OCI-LY7 (cell line): ENCODE measurements at regions not wholly inside any gene's neighbourhood (a gene's known extent, or its start where the extent isn't known, plus 50 kb on each side); places are given as distances from the start of the nearest gene placed in this dataset.

Source experiments
- BruUV-seq: library from RNA; stranded (reverse); fragments of 400-500 nt; replicated peaks from 2 replicates; lab custom pipeline; 2021; lab: Mats Ljungman, UMichigan
- CTCF ChIA-PET: fragments of 300-600 bp; sonication (Branson Sonifier 250); formaldehyde crosslinking; loops from one replicate; lab custom pipeline; 2022; ENCODE audit warnings: antibody characterized with exemption; ENCODE audit not compliant: unreplicated experiment; lab: Charles Lee
- POLR2A ChIA-PET: fragments of 300-600 bp; sonication (Branson Sonifier 250); formaldehyde crosslinking; loops from one replicate; lab custom pipeline; 2022; ENCODE audit warnings: antibody characterized with exemption; lab: Charles Lee
- DNase-seq: peaks from one replicate; pipeline ENCODE4 v3.0.0-alpha.2; 2015; ENCODE audit warnings: low spot score
- H2AFZ ChIP-seq: fragments of 200-600 bp; sonication (generic), shearing (Covaris generic); 2 replicates; pipeline ENCODE4 v1.6.1; 2014; ENCODE audit warnings: mild to moderate bottlenecking, antibody characterized with exemption, low read length, moderate library complexity
- H3K27ac ChIP-seq: fragments of 200-600 bp; sonication (generic); 2 replicates; pipeline ENCODE4 v1.5.1; 2014; ENCODE audit warnings: mixed run types, low read depth, mild to moderate bottlenecking, moderate library complexity, low read length, inconsistent platforms; ENCODE audit not compliant: poor library complexity, severe bottlenecking
- H3K36me3 ChIP-seq: fragments of 200-600 bp; sonication (generic); 2 replicates; pipeline ENCODE4 v1.6.1; 2014; ENCODE audit warnings: mild to moderate bottlenecking, antibody characterized with exemption, low read length, moderate library complexity, mixed read lengths; ENCODE audit not compliant: insufficient read depth
- H3K4me1 ChIP-seq: fragments of 200-600 bp; sonication (generic); 2 replicates; pipeline ENCODE4 v1.5.1; 2014; ENCODE audit warnings: mild to moderate bottlenecking, low read length; ENCODE audit not compliant: insufficient read depth, poor library complexity, severe bottlenecking
- H3K4me2 ChIP-seq: fragments of 200-600 bp; sonication (generic); 2 replicates; pipeline ENCODE4 v1.6.1; 2014; ENCODE audit warnings: mild to moderate bottlenecking, low read length
- H3K4me3 ChIP-seq: fragments of 200-600 bp; sonication (generic); 2 replicates; pipeline ENCODE4 v1.5.1; 2014; ENCODE audit warnings: mild to moderate bottlenecking, low read depth, low read length; ENCODE audit not compliant: poor library complexity, severe bottlenecking
- H3K79me2 ChIP-seq: fragments of 200-600 bp; sonication (generic); 2 replicates; pipeline ENCODE4 v1.6.1; 2016; ENCODE audit warnings: low read depth, mild to moderate bottlenecking, low read length, moderate library complexity, mixed read lengths; ENCODE audit not compliant: insufficient read depth
- H3K9me2 ChIP-seq: fragments of 200-600 bp; sonication (generic); 2 replicates; pipeline ENCODE4 v1.6.1; 2016; ENCODE audit warnings: mild to moderate bottlenecking, low read length, mixed read lengths; ENCODE audit not compliant: insufficient read depth
- H3K9me3 ChIP-seq: fragments of 200-600 bp; sonication (generic); 2 replicates; pipeline ENCODE4 v1.6.1; 2014; ENCODE audit warnings: mild to moderate bottlenecking, mixed run types, low read length, mixed read lengths
- H4K20me1 ChIP-seq: fragments of 200-600 bp; sonication (generic); 2 replicates; pipeline ENCODE4 v1.6.1; 2014; ENCODE audit warnings: mild to moderate bottlenecking, antibody characterized with exemption, low read length, moderate library complexity, mixed read lengths; ENCODE audit not compliant: insufficient read depth
- EZH2phosphoT487 ChIP-seq: fragments of 200-600 bp; sonication (generic); IDR thresholded peaks from 2 replicates; pipeline ENCODE4 v1.6.1; 2018; ENCODE audit warnings: low read depth, borderline replicate concordance, mild to moderate bottlenecking, mixed run types, antibody characterized with exemption, low read length, moderate library complexity, mixed read lengths
- intact Hi-C: fragments of 100-400 bp; cut with micrococcal nuclease; formaldehyde crosslinking; loops from one replicate; pipeline ENCODE4 v1.10.0; 2022; ENCODE audit not compliant: unreplicated experiment
- TF ChIP-seq, protein P1 (sequence below): fragments of 200-600 bp; sonication (generic); conservative IDR thresholded peaks from 2 replicates; pipeline ENCODE4 v1.5.1; 2014; ENCODE audit warnings: mild to moderate bottlenecking, antibody characterized with exemption, low read length, moderate library complexity, mixed read lengths

DNA sequence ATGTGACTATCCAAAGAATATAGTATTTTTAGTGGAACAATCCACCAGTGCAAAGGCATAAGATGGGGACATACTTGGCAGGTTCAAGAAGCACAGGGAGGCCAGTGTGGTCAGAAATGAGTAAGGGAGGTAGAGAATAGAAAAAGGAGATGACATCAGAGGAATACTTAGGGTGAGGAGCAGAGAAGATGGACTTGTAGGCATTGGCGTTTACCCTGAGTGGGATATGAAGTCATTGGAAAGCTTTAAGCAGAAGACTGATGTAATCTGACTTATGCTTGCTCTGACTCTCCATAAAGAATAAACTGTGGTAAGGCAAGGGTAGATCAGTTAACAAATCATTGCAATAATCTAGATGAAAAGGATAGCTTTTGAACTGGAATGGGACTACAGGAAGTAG, 228.7 kb downstream of the GJA1 start:
- intact Hi-C loops = no loop called here
- Histone ChIP-seq H3K79me2 (no peaks in the 10 kb centered on the region), H2AFZ (no peak overlapping the region), H3K36me3 (no peaks in the 10 kb centered on the region), H3K27ac (no peak overlapping the region), H3K9me3 (no peaks in the 10 kb centered on the region), H3K4me1 (no peaks in the 10 kb centered on the region), H3K4me2 (no peak overlapping the region), H3K9me2 (no peaks in the 10 kb centered on the region), H4K20me1 (no peaks in the 10 kb centered on the region), H3K4me3 (no peak overlapping the region)
- DNase-seq = no peak
- BruUV-seq = no TSS peak
- ChIA-PET CTCF (no interaction called here), POLR2A (no interaction called here)
- no peak for TF ChIP-seq EZH2phosphoT487
- TF ChIP-seq, protein P1, sequence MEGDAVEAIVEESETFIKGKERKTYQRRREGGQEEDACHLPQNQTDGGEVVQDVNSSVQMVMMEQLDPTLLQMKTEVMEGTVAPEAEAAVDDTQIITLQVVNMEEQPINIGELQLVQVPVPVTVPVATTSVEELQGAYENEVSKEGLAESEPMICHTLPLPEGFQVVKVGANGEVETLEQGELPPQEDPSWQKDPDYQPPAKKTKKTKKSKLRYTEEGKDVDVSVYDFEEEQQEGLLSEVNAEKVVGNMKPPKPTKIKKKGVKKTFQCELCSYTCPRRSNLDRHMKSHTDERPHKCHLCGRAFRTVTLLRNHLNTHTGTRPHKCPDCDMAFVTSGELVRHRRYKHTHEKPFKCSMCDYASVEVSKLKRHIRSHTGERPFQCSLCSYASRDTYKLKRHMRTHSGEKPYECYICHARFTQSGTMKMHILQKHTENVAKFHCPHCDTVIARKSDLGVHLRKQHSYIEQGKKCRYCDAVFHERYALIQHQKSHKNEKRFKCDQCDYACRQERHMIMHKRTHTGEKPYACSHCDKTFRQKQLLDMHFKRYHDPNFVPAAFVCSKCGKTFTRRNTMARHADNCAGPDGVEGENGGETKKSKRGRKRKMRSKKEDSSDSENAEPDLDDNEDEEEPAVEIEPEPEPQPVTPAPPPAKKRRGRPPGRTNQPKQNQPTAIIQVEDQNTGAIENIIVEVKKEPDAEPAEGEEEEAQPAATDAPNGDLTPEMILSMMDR = no peak

DNA sequence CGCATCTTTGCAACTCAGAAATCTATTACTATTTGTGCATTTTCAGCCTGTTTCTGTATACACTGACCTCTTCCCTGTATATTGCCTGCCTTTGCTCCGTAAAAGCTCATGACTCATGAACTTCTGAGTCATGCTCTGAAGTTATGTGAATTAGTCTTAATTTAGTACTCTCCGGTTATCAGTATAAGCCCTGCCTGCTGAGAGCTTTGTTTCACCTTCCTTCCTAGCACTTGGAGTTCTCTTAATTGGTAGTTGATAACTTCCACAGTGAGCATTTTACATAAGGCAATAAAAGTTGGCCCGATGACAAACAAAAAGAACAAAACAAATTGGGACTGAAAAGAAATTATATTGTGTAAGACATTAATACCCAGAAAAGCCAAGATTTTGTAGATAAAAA, 231.4 kb downstream of the GJA1 start:
- H2AFZ ChIP-seq = no peak overlapping the region
- POLR2A ChIA-PET = no interaction called here
- DNase-seq = no peak
- no peaks in the 10 kb centered on the region for H3K36me3 ChIP-seq
- CTCF ChIA-PET = no interaction called here
- no peak overlapping the region for H3K27ac ChIP-seq
- H3K9me2 ChIP-seq = no peaks in the 10 kb centered on the region
- no peaks in the 10 kb centered on the region for H4K20me1 ChIP-seq
- no peak overlapping the region for H3K4me2 ChIP-seq
- TF ChIP-seq, protein P1 = no peak
- no TSS peak for BruUV-seq
- intact Hi-C loops = no loop called here
- no peaks in the 10 kb centered on the region for H3K79me2 ChIP-seq
- no peak overlapping the region for H3K4me3 ChIP-seq
- H3K4me1 ChIP-seq = no peaks in the 10 kb centered on the region
- H3K9me3 ChIP-seq = no peaks in the 10 kb centered on the region

DNA sequence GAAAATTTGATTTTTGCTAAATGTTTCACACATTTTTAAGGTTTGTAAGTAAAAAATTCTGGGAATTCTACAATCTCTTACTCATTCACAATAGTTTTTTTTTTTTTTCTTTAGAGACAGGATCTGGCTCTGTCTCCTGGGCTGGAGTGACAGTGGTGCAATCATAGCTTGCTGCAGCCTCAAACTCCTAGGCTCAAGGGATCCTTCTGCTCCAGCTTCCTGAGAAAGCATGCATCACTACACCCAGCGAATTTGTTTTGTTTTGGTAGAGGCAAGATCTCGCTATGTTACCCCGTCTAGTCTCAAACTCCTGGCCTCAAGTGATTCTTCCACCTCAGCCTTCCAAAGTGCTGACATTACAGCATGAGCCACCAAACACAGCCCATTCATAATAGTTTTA, 232.8 kb downstream of the GJA1 start:
- Histone ChIP-seq H4K20me1 (no peaks in the 10 kb centered on the region), H3K9me3 (no peaks in the 10 kb centered on the region), H3K79me2 (no peaks in the 10 kb centered on the region), H2AFZ (no peak overlapping the region), H3K4me3 (no peak overlapping the region), H3K4me1 (no peaks in the 10 kb centered on the region), H3K4me2 (no peak overlapping the region), H3K27ac (no peak overlapping the region), H3K9me2 (no peaks in the 10 kb centered on the region), H3K36me3 (no peaks in the 10 kb centered on the region)
- no peak for DNase-seq
- intact Hi-C loops = no loop called here
- ChIA-PET POLR2A (no interaction called here), CTCF (interaction anchor here (0.6 kb wide), 1 partner anchor 817 kb away, joined by 3 read pairs; no protein-coding TSS in a partner anchor)
- TF ChIP-seq EZH2phosphoT487 = no peak
- TF ChIP-seq, protein P1 = no peak
- no TSS peak for BruUV-seq
